H1 (cell line): ENCODE measurements at regions not wholly inside any gene's neighbourhood (a gene's known extent, or its start where the extent isn't known, plus 50 kb on each side); places are given as distances from the start of the nearest gene placed in this dataset.

Experiments used
- CTCF ChIP-seq, 3 experiments: IDR thresholded peaks; 1 replicate in 2 of 3; 2 replicates in 1 of 3; pipeline versions ENCODE4 v1.5.1 to v1.6.1; 2011; ENCODE audit warnings: low read length in 3 of 3, mild to moderate bottlenecking in 3 of 3, inconsistent platforms in 2 of 3, low read depth in 1 of 3, moderate library complexity in 1 of 3; ENCODE audit not compliant: insufficient read depth in 1 of 3; ENCODE audit errors: control extremely low read depth in 1 of 3
- EP300 ChIP-seq, 2 experiments: IDR thresholded peaks; 1 replicate in 1 of 2; 2 replicates in 1 of 2; pipeline ENCODE4 v1.6.1; 2011 to 2012; ENCODE audit warnings: low read depth in 2 of 2, low read length in 2 of 2, mild to moderate bottlenecking in 2 of 2, borderline replicate concordance in 1 of 2, inconsistent platforms in 1 of 2, moderate library complexity in 1 of 2
- KDM1A ChIP-seq: fragments of 200-600, 300-600 bp; sonication (generic); IDR thresholded peaks from 2 replicates; pipeline ENCODE4 v1.7.1; 2016; ENCODE audit warnings: mild to moderate bottlenecking, low read length, borderline replicate concordance
- RAD21 ChIP-seq, 2 experiments: IDR thresholded peaks in 1 of 2; conservative IDR thresholded peaks in 1 of 2; 2 replicates each; pipeline ENCODE4 v1.6.1; 2011; ENCODE audit warnings: low read depth in 2 of 2, low read length in 2 of 2, improper control_type of control experiment in 1 of 2, inconsistent platforms in 1 of 2, mild to moderate bottlenecking in 1 of 2, moderate library complexity in 1 of 2
- ZNF274 ChIP-seq: IDR thresholded peaks from 2 replicates; pipeline ENCODE4 v1.7.0; 2012; ENCODE audit warnings: low read length, borderline replicate concordance; ENCODE audit errors: extremely low read depth

- no peak for TF ChIP-seq EP300 (IDR thresholded peaks at IDR 0.05; ENCODE audit: borderline replicate concordance in 1 of 2, low read depth in 2 of 2, low read length in 2 of 2)
- no peak for TF ChIP-seq RAD21 (IDR thresholded peaks at IDR 0.05 in 1 of 2, conservative IDR thresholded peaks at IDR 0.05 in 1 of 2; ENCODE audit: low read depth in 2 of 2, low read length in 2 of 2)
- TF ChIP-seq KDM1A = no peak
- TF ChIP-seq CTCF (IDR thresholded peaks at IDR 0.05; ENCODE audit: control extremely low read depth in 1 of 3, insufficient read depth in 1 of 3, low read depth in 1 of 3, low read length in 3 of 3) = no peak
- no peak for TF ChIP-seq ZNF274
Observed at GRCh38 chr1:185409345-185409744, 92.3 kb upstream of the IVNS1ABP start.
